Adipocyte (in vitro differentiated cells): ENCODE measurements at regions not wholly inside any gene's neighbourhood (a gene's known extent, or its start where the extent isn't known, plus 50 kb on each side); places are given as distances from the start of the nearest gene placed in this dataset.

Experiments used
- DNase-seq: peaks from one replicate; pipeline ENCODE4 v3.0.0-alpha.2; 2015; ENCODE audit warnings: low read depth
- H3K27me3 ChIP-seq: replicated peaks from 2 replicates; pipeline ENCODE4 v1.7.0; 2013; ENCODE audit warnings: mild to moderate bottlenecking, low read length, moderate library complexity; ENCODE audit not compliant: control insufficient read depth, insufficient read depth
- H3K36me3 ChIP-seq: 2 replicates; pipeline ENCODE4 v1.7.0; 2013; ENCODE audit warnings: low read length, mild to moderate bottlenecking, moderate library complexity; ENCODE audit not compliant: control insufficient read depth, insufficient read depth, severe bottlenecking
- H3K4me1 ChIP-seq: 2 replicates; pipeline ENCODE4 v1.7.0; 2013; ENCODE audit warnings: mild to moderate bottlenecking, low read length, moderate library complexity; ENCODE audit not compliant: control insufficient read depth, insufficient read depth
- H3K4me3 ChIP-seq: 2 replicates; pipeline ENCODE4 v1.7.0; 2013; ENCODE audit warnings: mild to moderate bottlenecking, low read length, moderate library complexity
- H3K9ac ChIP-seq: 2 replicates; pipeline ENCODE4 v1.7.0; 2013; ENCODE audit warnings: mild to moderate bottlenecking, low read length, moderate library complexity
- H3K9me3 ChIP-seq: 2 replicates; pipeline ENCODE4 v1.7.0; 2013; ENCODE audit warnings: mild to moderate bottlenecking, low read length, moderate library complexity; ENCODE audit not compliant: control insufficient read depth

GRCh38 chr9:86741311-86742208 lies 205.7 kb downstream of the GAS1 start:
- H3K9me3 ChIP-seq: no peaks in the 10 kb centered on the region
- DNase-seq: peak; percentile 59
- no peaks in the 10 kb centered on the region for H3K36me3 ChIP-seq
- no peaks in the 10 kb centered on the region for H3K27me3 ChIP-seq
- H3K4me1 ChIP-seq: peaks cover 8% of the 10 kb centered on the region
- no peak overlapping the region for H3K9ac ChIP-seq
- H3K4me3 ChIP-seq: no peak overlapping the region

GRCh38 chr9:86735772-86736458 lies 211.4 kb downstream of the GAS1 start:
- Histone ChIP-seq H3K4me1 (peaks cover 46% of the 10 kb centered on the region), H3K36me3 (no peaks in the 10 kb centered on the region), H3K4me3 (no peak overlapping the region), H3K9ac (no peak overlapping the region), H3K27me3 (no peaks in the 10 kb centered on the region), H3K9me3 (no peaks in the 10 kb centered on the region)
- DNase-seq: no peak

DNA sequence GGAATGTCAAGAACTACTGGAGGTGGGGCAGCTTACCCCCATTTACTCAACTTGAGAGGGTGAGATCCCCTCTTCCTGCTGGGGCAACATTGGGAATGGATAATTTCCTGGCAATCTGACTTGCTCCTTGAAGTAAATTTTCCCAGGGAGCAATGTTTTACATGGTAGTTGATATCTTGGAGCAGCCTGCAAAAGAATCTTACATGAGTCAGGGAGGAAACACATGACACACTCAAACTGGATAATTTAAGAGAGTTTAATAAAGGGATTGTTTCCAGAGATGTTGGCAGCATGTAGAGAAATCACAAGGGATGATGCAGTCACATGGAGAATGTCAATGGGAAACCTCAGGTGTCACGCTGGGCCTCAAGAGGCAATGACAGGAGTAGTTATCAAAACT lies 212.5 kb downstream of the GAS1 start:
- Histone ChIP-seq H3K4me1 (peaks cover 55% of the 10 kb centered on the region), H3K4me3 (peak overlapping the region; percentile 7), H3K9ac (no peak overlapping the region), H3K9me3 (no peaks in the 10 kb centered on the region), H3K36me3 (no peaks in the 10 kb centered on the region), H3K27me3 (no peaks in the 10 kb centered on the region)
- DNase-seq: no peak

GRCh38 chr9:86733929-86734328 lies 213.4 kb downstream of the GAS1 start:
- H3K36me3 ChIP-seq: no peaks in the 10 kb centered on the region
- no peak overlapping the region for H3K9ac ChIP-seq
- DNase-seq: no peak
- peaks cover 55% of the 10 kb centered on the region for H3K4me1 ChIP-seq
- no peaks in the 10 kb centered on the region for H3K27me3 ChIP-seq
- no peak overlapping the region for H3K4me3 ChIP-seq
- no peaks in the 10 kb centered on the region for H3K9me3 ChIP-seq

DNA sequence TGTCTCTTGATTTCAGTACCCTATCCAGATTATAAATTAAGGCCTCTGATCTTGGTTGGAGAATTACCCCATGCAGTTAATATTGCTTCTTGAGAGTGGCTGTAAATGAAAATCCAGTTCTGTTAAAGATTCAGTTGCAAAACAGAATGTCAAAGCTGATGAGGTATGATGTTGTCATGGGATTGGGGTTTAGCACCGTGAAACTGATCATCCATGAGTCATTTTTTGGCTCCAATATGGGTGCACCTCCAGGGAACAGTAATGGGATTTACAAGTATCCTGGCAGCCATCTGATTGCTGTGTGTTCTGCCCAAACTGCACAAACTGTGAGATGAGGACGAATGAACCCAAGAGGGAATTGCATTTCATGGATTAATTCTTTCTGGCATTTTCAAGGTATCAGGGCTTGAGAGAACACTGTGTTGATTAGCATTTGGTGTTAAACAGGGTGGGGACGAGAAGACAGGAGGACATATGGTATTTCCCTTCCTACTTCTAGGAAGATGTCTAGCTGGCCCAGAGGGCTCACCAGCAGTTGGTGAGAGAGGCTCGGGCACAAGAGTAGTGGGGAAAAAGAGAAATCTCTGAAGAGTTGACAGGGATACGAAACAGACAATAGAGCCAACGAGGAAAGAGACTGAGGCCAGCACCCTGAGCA lies 214.7 kb downstream of the GAS1 start:
- no peaks in the 10 kb centered on the region for H3K9me3 ChIP-seq
- no peaks in the 10 kb centered on the region for H3K27me3 ChIP-seq
- H3K9ac ChIP-seq: peak overlapping the region; percentile 77
- DNase-seq: peak; percentile 89
- H3K36me3 ChIP-seq: no peaks in the 10 kb centered on the region
- H3K4me3 ChIP-seq: peak overlapping the region; percentile 40
- peaks cover 55% of the 10 kb centered on the region for H3K4me1 ChIP-seq

DNA sequence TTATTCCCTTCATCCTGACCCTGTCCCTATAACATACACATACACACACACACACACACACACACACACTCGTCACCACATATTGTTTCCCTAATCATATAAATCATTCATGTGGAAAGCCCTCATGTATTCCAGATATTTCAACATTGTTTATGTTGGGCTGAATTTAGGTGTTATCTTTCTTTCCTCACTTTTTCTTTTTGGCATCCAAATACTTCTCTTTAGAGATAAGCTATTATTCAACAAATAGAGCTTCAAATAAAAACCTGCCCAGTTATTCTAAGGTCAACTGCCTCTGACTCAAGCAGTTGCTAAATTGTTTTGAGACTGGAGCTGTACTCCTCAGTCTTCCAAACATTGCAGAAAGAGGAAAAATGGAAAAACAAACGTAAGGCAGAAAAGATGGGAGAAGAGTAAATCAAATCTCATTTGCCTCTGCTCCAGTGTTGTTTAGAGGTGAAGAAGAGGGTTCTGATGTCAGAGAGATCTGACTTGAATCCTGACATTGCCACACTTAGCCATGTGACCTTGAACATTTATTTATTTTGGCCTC lies 215.7 kb downstream of the GAS1 start:
- peak overlapping the region; percentile 40 for H3K4me3 ChIP-seq
- no peaks in the 10 kb centered on the region for H3K36me3 ChIP-seq
- peak; percentile 74 for DNase-seq
- H3K9me3 ChIP-seq: no peaks in the 10 kb centered on the region
- peak overlapping the region; percentile 77 for H3K9ac ChIP-seq
- H3K27me3 ChIP-seq: no peaks in the 10 kb centered on the region
- peaks cover 55% of the 10 kb centered on the region for H3K4me1 ChIP-seq

DNA sequence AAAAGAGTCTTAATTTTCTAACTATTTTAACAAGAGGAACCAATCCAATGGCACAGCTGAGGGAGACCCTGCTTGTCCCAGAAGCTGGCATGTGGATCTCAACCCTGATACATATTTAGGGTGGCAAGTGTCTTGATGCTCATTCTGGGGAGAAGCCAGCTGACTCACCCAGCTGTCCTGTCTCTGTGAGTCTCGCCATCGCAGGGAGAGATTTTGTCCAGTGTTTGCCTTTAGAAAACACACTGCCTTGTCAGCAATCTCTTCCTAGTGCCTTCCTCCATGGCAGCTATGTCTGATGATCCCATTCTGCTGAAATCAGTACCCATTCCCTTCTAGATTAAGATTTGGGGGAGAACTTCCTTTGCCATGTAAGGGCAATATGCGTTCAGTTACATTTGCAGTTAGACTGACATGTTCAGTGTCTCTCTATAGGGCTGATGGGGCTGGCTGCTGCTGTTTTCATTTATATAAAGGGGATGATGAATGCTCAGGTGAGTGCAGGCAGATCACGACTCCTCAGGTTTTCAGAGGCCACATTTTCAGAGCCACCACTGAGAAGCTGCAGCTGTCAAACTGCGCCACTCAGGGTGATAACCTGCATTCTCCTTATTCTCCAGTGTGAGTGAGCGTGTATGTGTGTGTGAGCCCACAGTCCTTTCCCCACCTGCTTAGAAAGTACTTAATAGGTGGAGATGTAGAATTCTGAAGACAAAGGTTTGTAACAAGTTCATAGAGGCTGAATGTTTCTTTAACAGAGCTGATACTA lies 217.0 kb downstream of the GAS1 start:
- DNase-seq: no peak
- H3K36me3 ChIP-seq: no peaks in the 10 kb centered on the region
- H3K4me3 ChIP-seq: no peak overlapping the region
- H3K9ac ChIP-seq: no peak overlapping the region
- no peaks in the 10 kb centered on the region for H3K27me3 ChIP-seq
- peaks cover 51% of the 10 kb centered on the region for H3K4me1 ChIP-seq
- no peaks in the 10 kb centered on the region for H3K9me3 ChIP-seq

DNA sequence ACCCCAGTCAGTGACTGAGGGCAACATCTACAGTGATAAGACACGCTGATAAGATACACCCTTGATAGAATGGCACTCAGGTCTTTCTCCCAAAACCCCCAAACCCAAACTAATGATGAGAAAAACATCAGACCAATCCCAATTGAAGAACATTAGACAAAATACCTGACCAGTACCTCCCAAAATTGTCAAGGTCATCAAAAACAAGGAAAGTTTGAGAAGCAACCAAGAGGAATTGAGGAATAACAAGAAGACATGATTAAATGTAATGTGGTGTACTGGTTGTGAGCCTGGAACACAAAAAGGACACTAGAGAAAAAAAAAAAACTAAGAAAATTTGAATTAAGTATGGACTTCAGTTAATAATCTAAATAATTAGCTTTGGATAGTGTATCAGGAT lies 222.8 kb downstream of the GAS1 start:
- H3K9ac ChIP-seq: no peak overlapping the region
- no peak overlapping the region for H3K4me3 ChIP-seq
- H3K9me3 ChIP-seq: no peaks in the 10 kb centered on the region
- H3K4me1 ChIP-seq: peaks cover 33% of the 10 kb centered on the region
- DNase-seq: no peak
- no peaks in the 10 kb centered on the region for H3K27me3 ChIP-seq
- H3K36me3 ChIP-seq: no peaks in the 10 kb centered on the region

DNA sequence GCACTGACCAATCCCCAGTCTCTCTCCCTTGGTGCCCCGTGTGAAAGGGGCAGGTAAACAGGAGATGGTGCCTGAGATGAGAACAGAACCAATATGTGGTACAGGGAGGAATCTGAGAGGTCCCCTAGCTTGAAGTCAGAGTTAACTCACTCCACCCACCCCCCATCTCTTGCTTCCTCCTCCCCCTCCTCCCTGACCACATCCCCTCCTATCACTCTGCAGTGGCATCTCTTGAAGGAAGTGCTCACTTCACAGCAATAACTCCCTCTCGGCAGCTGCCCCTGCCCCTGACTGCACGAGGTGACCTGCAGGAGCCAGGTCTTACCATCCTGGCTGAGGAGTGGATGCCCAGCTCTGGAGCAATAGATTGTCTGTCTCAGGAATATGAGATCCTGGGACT lies 224.0 kb downstream of the GAS1 start:
- H3K27me3 ChIP-seq: no peaks in the 10 kb centered on the region
- DNase-seq: no peak
- peaks cover 42% of the 10 kb centered on the region for H3K4me1 ChIP-seq
- no peaks in the 10 kb centered on the region for H3K36me3 ChIP-seq
- H3K4me3 ChIP-seq: no peak overlapping the region
- no peaks in the 10 kb centered on the region for H3K9me3 ChIP-seq
- H3K9ac ChIP-seq: peak overlapping the region; percentile 84

DNA sequence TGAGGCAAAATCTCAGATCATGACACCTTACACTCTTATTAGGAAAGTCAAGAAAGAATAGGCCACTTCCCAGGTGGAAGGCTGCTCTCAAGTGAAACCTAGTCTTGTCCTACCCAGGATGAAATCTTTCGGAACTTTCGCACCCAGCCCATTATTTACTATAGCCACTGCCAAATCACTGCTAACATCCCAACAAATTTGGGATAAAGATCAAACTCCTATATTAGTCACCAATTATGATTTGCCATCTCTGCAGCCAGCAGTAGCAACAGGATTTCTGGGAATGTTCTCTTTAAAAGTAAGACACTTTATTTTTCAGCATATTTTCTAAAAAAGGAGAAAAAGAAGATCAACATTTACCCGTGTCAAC lies 224.6 kb downstream of the GAS1 start:
- Histone ChIP-seq H3K27me3 (no peaks in the 10 kb centered on the region), H3K36me3 (no peaks in the 10 kb centered on the region), H3K4me1 (peaks cover 45% of the 10 kb centered on the region), H3K4me3 (peak overlapping the region; percentile 37), H3K9ac (peak overlapping the region; percentile 84), H3K9me3 (no peaks in the 10 kb centered on the region)
- DNase-seq: no peak
